ENCODE measurements at regions not wholly inside any gene's neighbourhood (a gene's known extent, or its start where the extent isn't known, plus 50 kb on each side); places are given as distances from the start of the nearest gene placed in this dataset.

GRCh38 chr13:22800526-22801401 is 380.0 kb upstream of the SGCG start:
- TF ChIP-seq CTCF (IDR thresholded peaks at IDR 0.05) (no peak), ZFX (IDR thresholded peaks at IDR 0.05; ENCODE audit: borderline replicate concordance) (no peak)

Measured in 22Rv1 (cell line).